ENCODE measurements at regions not wholly inside any gene's neighbourhood (a gene's known extent, or its start where the extent isn't known, plus 50 kb on each side); places are given as distances from the start of the nearest gene placed in this dataset.

- peak in 1 of 6 experiments; percentile 24 for TF ChIP-seq CTCF (IDR thresholded peaks at IDR 0.05)
- no peak for TF ChIP-seq POLR2AphosphoS5 (IDR thresholded peaks at IDR 0.05)
- no peak for TF ChIP-seq POLR2A (IDR thresholded peaks at IDR 0.05)
- TF ChIP-seq EP300 (IDR thresholded peaks at IDR 0.05), result no peak
Observed at GRCh38 chrY:21260325-21260724, 250.8 kb upstream of the RBMY1B start.

All from upper lobe of left lung (tissue), 4 donors.